H1 (cell line): ENCODE measurements at regions not wholly inside any gene's neighbourhood (a gene's known extent, or its start where the extent isn't known, plus 50 kb on each side); places are given as distances from the start of the nearest gene placed in this dataset.

Experiments used
- CHD2 ChIP-seq: IDR thresholded peaks from 2 replicates; pipeline ENCODE4 v1.6.1; 2012; ENCODE audit warnings: low read length, improper control_type of control experiment
- CTCF ChIP-seq, 3 experiments: IDR thresholded peaks; 1 replicate in 2 of 3; 2 replicates in 1 of 3; pipeline versions ENCODE4 v1.5.1 to v1.6.1; 2011; ENCODE audit warnings: low read length in 3 of 3, mild to moderate bottlenecking in 3 of 3, inconsistent platforms in 2 of 3, low read depth in 1 of 3, moderate library complexity in 1 of 3; ENCODE audit not compliant: insufficient read depth in 1 of 3; ENCODE audit errors: control extremely low read depth in 1 of 3
- EGR1 ChIP-seq: IDR thresholded peaks from 2 replicates; pipeline ENCODE4 v1.6.1; 2011; ENCODE audit warnings: low read depth, low read length, borderline replicate concordance
- EP300 ChIP-seq, 2 experiments: IDR thresholded peaks; 1 replicate in 1 of 2; 2 replicates in 1 of 2; pipeline ENCODE4 v1.6.1; 2011 to 2012; ENCODE audit warnings: low read depth in 2 of 2, low read length in 2 of 2, mild to moderate bottlenecking in 2 of 2, borderline replicate concordance in 1 of 2, inconsistent platforms in 1 of 2, moderate library complexity in 1 of 2
- EZH2 ChIP-seq: fragments of 200-600 bp; sonication (generic); IDR thresholded peaks from 2 replicates; pipeline ENCODE4 v1.7.1; 2012; ENCODE audit warnings: low read depth, mild to moderate bottlenecking, moderate library complexity, low read length, inconsistent platforms; ENCODE audit not compliant: severe bottlenecking
- KDM5A ChIP-seq: fragments of 200-600 bp; IDR thresholded peaks from 2 replicates; pipeline ENCODE4 v1.7.1; 2012; ENCODE audit warnings: mild to moderate bottlenecking, low read length, inconsistent platforms, mixed read lengths
- NANOG ChIP-seq: IDR thresholded peaks from 2 replicates; pipeline ENCODE4 v1.6.1; 2011; ENCODE audit warnings: low read length, low read depth, mild to moderate bottlenecking, inconsistent platforms; ENCODE audit not compliant: insufficient read depth, poor library complexity, severe bottlenecking
- POLR2A ChIP-seq, 2 experiments: IDR thresholded peaks; 1 replicate in 1 of 2; 2 replicates in 1 of 2; pipeline ENCODE4 v1.6.1; 2011; ENCODE audit warnings: low read depth in 2 of 2, low read length in 2 of 2, mild to moderate bottlenecking in 2 of 2; ENCODE audit errors: control extremely low read depth in 1 of 2
- POLR2AphosphoS5 ChIP-seq: IDR thresholded peaks from 2 replicates; pipeline ENCODE4 v1.6.1; 2011; ENCODE audit warnings: low read depth, low read length
- RFX5 ChIP-seq: IDR thresholded peaks from 2 replicates; pipeline ENCODE4 v1.6.1; 2011; ENCODE audit warnings: low read depth, low read length, improper control_type of control experiment, borderline replicate concordance

GRCh38 chr4:63325140-63325539, 1084.1 kb downstream of the TECRL start:
- TF ChIP-seq CTCF (IDR thresholded peaks at IDR 0.05; ENCODE audit: control extremely low read depth in 1 of 3, insufficient read depth in 1 of 3, low read depth in 1 of 3, low read length in 3 of 3) (no peak), RFX5 (no peak), CHD2 (no peak), EP300 (IDR thresholded peaks at IDR 0.05; ENCODE audit: borderline replicate concordance in 1 of 2, low read depth in 2 of 2, low read length in 2 of 2) (no peak), EGR1 (no peak), EZH2 (no peak), POLR2AphosphoS5 (no peak), KDM5A (no peak), POLR2A (IDR thresholded peaks at IDR 0.05; ENCODE audit: control extremely low read depth in 1 of 2, low read depth in 2 of 2, low read length in 2 of 2) (no peak), NANOG (no peak)
